LNCaP clone FGC (cell line): ENCODE measurements at regions not wholly inside any gene's neighbourhood (a gene's known extent, or its start where the extent isn't known, plus 50 kb on each side); places are given as distances from the start of the nearest gene placed in this dataset.
"Not testable (repeated sequence)": the region's sequence is repeated elsewhere in the genome, so short reads cannot be mapped to it uniquely, and the experiment has no call there.

ENCODE experiments used
- DNase-seq: peaks from one replicate; pipeline ENCODE4 v3.0.0-alpha.2; 2011; ENCODE audit warnings: low read depth
- H3K4me3 ChIP-seq: 2 replicates; pipeline ENCODE4 v1.5.1; 2011; ENCODE audit warnings: mild to moderate bottlenecking, low read depth, low read length, control low read depth
- CTCF ChIP-seq: IDR thresholded peaks from 2 replicates; pipeline ENCODE4 v1.5.1; 2012; ENCODE audit warnings: mild to moderate bottlenecking; ENCODE audit not compliant: control insufficient read depth, insufficient read depth; ENCODE audit errors: extremely low read depth

DNA sequence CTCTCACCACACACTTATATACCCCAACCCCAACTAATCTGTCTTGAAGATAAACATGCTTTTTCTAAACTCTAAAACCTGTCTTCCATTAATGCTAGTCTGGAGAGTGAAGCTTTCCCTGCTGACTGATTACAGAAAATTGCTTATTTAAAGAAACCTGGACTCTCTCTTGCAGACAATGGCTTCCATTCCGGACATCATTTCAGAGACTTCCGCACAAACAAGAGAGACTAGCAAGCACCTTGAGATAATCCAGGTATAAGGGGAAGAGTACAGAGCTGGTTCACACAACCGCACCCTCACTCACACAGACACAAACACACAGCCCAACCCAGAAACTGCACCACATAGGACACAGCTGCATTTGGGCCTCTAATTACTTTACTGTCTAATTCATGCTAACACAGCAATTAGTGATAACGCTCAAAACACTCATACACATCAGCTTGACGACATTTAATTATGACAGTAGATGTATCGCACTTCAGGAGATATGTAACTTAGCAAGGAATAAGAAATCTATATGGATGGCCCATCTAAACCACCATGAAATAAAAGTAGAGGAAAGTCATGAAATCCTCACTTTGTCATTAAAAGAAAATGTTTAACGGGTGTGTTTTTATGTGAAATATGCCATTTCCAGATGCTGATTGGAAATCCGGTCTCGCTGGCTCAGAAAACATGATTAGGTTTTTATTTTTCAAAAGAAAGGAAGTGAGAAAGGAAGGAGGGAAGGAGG is 138.1 kb upstream of the JARID2 start:
- no peak for DNase-seq
- H3K4me3 ChIP-seq, result no peak overlapping the region
- TF ChIP-seq CTCF, result no peak

- no peak overlapping the region for H3K4me3 ChIP-seq
- DNase-seq, result no peak
- no peak for TF ChIP-seq CTCF
Measured at GRCh38 chr6:15108383-15108715, 137.5 kb upstream of the JARID2 start.

DNA sequence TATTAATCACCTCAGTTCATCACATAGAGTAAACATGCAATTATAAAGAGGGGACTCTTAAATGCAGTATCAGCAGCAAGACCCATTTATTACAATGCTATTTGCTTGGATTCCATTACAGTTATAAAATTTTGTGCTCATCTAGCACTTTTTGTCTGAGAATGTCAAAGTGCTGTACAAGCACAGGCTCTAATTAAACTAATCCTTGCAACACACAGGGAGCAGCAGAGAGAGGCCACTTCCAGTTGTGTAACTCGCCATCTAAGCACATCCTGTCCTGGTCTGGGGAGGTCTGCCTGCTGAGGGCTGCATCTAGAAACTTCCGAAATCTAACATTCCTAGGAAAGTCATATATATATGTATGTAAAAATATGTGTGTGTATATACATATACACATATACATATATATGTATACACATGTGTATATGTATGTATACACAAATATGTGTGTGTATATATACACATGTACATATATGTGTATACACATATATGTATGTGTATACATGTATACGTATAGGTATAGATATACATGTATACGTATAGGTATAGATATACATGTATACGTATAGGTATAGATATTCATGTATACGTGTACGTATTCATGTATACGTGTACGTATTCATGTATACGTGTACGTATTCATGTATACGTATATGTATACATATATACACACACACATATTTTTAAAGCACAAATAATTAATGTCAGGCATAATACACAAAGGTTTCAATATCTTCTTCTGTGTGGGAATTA is 136.4 kb upstream of the JARID2 start:
- no peak for DNase-seq
- no peak overlapping the region for H3K4me3 ChIP-seq
- no peak for TF ChIP-seq CTCF

- no peak overlapping the region for H3K4me3 ChIP-seq
- no peak for TF ChIP-seq CTCF
- no peak for DNase-seq
Measured at GRCh38 chr6:15110726-15111354, 135.0 kb upstream of the JARID2 start.

GRCh38 chr6:15111576-15111975 is 134.3 kb upstream of the JARID2 start:
- H3K4me3 ChIP-seq, DNase-seq: not testable (repeated sequence)

DNA sequence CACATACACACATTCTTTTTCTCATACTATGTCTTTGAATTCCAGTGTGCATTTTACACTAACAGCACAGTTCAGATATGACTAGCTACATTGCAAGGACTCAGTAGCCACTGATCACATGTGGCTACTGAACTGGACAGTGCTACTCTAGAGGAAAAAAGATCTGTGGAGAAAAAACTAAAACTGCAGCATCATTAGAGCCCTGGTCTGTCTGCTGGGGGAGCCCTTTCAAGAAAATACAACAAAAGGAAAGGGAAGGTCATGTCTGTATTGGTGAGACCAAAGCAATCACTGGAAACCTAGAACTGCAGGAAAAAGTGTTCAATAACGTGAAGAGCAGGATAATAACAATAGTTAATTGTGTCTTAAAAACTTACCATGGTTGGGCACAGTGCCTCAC is 132.3 kb upstream of the JARID2 start:
- DNase-seq, result no peak
- TF ChIP-seq CTCF, result no peak
- H3K4me3 ChIP-seq, result no peak overlapping the region

DNA sequence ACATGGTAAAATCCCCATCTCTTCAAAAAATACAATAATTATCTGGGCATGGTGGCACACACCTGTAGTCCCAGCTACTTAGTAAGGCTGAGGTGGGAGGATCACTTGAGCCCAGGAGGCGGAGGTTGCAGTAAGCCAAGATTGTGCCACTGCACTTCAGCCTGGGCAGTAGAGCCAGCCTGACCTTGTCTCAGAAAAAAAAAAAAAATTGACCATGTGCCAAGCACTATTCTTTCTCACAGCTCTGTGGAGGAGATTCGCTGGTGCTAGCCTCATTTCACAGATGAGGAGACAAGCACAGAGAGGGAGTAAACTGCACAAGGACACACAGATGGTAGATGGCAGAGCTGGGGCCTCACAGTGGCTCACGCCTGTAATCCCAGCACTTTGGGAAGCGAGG is 131.8 kb upstream of the JARID2 start:
- DNase-seq, result no peak
- H3K4me3 ChIP-seq, result no peak overlapping the region
- TF ChIP-seq CTCF, result no peak
